ENCODE measurements at regions not wholly inside any gene's neighbourhood (a gene's known extent, or its start where the extent isn't known, plus 50 kb on each side); places are given as distances from the start of the nearest gene placed in this dataset.

- BruUV-seq (replicated peaks), result no TSS peak
- FAIRE-seq, result no peak
- WGBS (ENCODE audit: insufficient coverage, low coverage, missing lambda C conversion rate), result 4% methylated on average over 5 of the region's 7 CpGs
Measured at GRCh38 chr14:89498878-89499277, 81.8 kb upstream of the FOXN3 start.

More at GRCh38 chr14:89498878-89499277, 81.8 kb upstream of the FOXN3 start:
- ChIA-PET POLR2A (no interaction called here), CTCF (ENCODE audit: low intra/inter-chr PET ratio) (no interaction called here)
- no peak overlapping the region for H3K9ac ChIP-seq (ENCODE audit: insufficient read depth in 1 of 2, low read depth in 2 of 2, low read length in 2 of 2)
- no peaks in the 10 kb centered on the region for H3K36me3 ChIP-seq (ENCODE audit: control insufficient read depth, insufficient read depth, low read length)
- no peak overlapping the region for H2AFZ ChIP-seq (ENCODE audit: low read depth, low read length)
- H3K4me3 ChIP-seq, result no peak overlapping the region
- H3K4me1 ChIP-seq (replicated peaks in 1 of 2; ENCODE audit: control insufficient read depth in 2 of 2, insufficient read depth in 2 of 2, low read length in 2 of 2), result no peaks in the 10 kb centered on the region
- ATAC-seq (no peak), DNase-seq (ENCODE audit: extremely low read depth in 1 of 4, low spot score in 3 of 4) (no peak)
- TF ChIP-seq E2F8 (IDR thresholded peaks at IDR 0.05; ENCODE audit: low read depth, partially characterized antibody) (no peak), SREBF1 (IDR thresholded peaks at IDR 0.05; ENCODE audit: borderline replicate concordance, low read depth, low read length) (no peak), ZBTB9 (CRISPR knock-in tag; IDR thresholded peaks at IDR 0.05) (no peak), MXI1 (IDR thresholded peaks at IDR 0.05; ENCODE audit: low read depth, low read length) (no peak), ZNF175 (CRISPR knock-in tag; IDR thresholded peaks at IDR 0.05; ENCODE audit: low read depth) (no peak)
- in situ Hi-C loops (cut with MboI) (no loop called here), intact Hi-C loops (cut with micrococcal nuclease) (no loop called here)
- H3K9me3 ChIP-seq (replicated peaks; ENCODE audit: control insufficient read depth, insufficient read depth, low read depth, low read length), result no peaks in the 10 kb centered on the region
- peaks cover 0 to 19% of the 10 kb centered on the region in 2 experiments; a peak in 2 of 5 replicates for H3K27me3 ChIP-seq (ENCODE audit: control insufficient read depth in 2 of 2, insufficient read depth in 2 of 2, low read length in 2 of 2)
- no peaks in the 10 kb centered on the region for H3K9me1 ChIP-seq (ENCODE audit: control insufficient read depth, insufficient read depth, low read length)
- no peaks in the 10 kb centered on the region for H4K20me1 ChIP-seq (replicated peaks; ENCODE audit: control insufficient read depth, insufficient read depth, low read length)
- H3K4me2 ChIP-seq (ENCODE audit: insufficient read depth, low read length), result no peak overlapping the region
- H3K79me2 ChIP-seq (ENCODE audit: control insufficient read depth, insufficient read depth, low read length), result no peaks in the 10 kb centered on the region
- no peak overlapping the region for H3K27ac ChIP-seq (ENCODE audit: extremely low read depth, low read depth, low read length)
